GM23338 (cell line): ENCODE measurements at regions not wholly inside any gene's neighbourhood (a gene's known extent, or its start where the extent isn't known, plus 50 kb on each side); places are given as distances from the start of the nearest gene placed in this dataset.

ENCODE experiments used
- ATAC-seq: fragments of 200-7000 bp; cut with Tn5 transposase; 3 replicates; pipeline ENCODE4 v1.9.1; 2020
- DNase-seq: peaks from one replicate; pipeline ENCODE4 v3.0.0-alpha.2; 2015; ENCODE audit warnings: low spot score
- H2AFZ ChIP-seq: fragments of 200-600 bp; sonication (generic); 2 replicates; pipeline ENCODE4 v1.8.0; 2016; ENCODE audit warnings: antibody characterized with exemption, mild to moderate bottlenecking, moderate library complexity
- H3F3A ChIP-seq: fragments of 200-600 bp; sonication (generic); replicated peaks from 2 replicates; pipeline ENCODE4 v1.8.0; 2017; ENCODE audit warnings: antibody characterized with exemption, mixed run types, low read depth
- H3K27ac ChIP-seq: fragments of 200-600 bp; sonication (generic); 2 replicates; pipeline ENCODE4 v1.6.1; 2016; ENCODE audit warnings: low read depth
- H3K27me3 ChIP-seq: fragments of 200-600 bp; sonication (generic); 2 replicates; pipeline ENCODE4 v1.8.0; 2016; ENCODE audit warnings: mild to moderate bottlenecking, mixed run types, moderate library complexity; ENCODE audit not compliant: insufficient read depth
- H3K36me3 ChIP-seq: fragments of 200-600 bp; sonication (generic); 2 replicates; pipeline ENCODE4 v1.8.0; 2016; ENCODE audit warnings: mild to moderate bottlenecking; ENCODE audit not compliant: insufficient read depth
- H3K4me1 ChIP-seq: fragments of 200-600 bp; sonication (generic); 2 replicates; pipeline ENCODE4 v1.8.0; 2016; ENCODE audit warnings: mild to moderate bottlenecking, moderate library complexity; ENCODE audit not compliant: insufficient read depth
- H3K4me2 ChIP-seq: fragments of 200-600 bp; sonication (generic); 2 replicates; pipeline ENCODE4 v1.7.1; 2017; ENCODE audit warnings: mixed run types
- H3K4me3 ChIP-seq: fragments of 200-600 bp; sonication (generic); 2 replicates; pipeline ENCODE4 v1.6.1; 2016; ENCODE audit warnings: mixed run types
- H3K79me2 ChIP-seq: fragments of 200-600 bp; sonication (generic); replicated peaks from 2 replicates; pipeline ENCODE4 v1.8.0; 2017; ENCODE audit warnings: mild to moderate bottlenecking; ENCODE audit not compliant: insufficient read depth
- H3K9me2 ChIP-seq: fragments of 200-600 bp; sonication (generic); 2 replicates; pipeline ENCODE4 v1.8.0; 2017; ENCODE audit not compliant: insufficient read depth
- H4K20me1 ChIP-seq: fragments of 200-600 bp; sonication (generic); replicated peaks from 2 replicates; pipeline ENCODE4 v1.8.0; 2017; ENCODE audit warnings: mild to moderate bottlenecking; ENCODE audit not compliant: insufficient read depth
- H3K27ac Mint-ChIP-seq: 2 replicates; pipeline ENCODE4 v1.8.0; 2020; ENCODE audit warnings: inconsistent platforms, mild to moderate bottlenecking, moderate library complexity, mixed read lengths
- H3K27me3 Mint-ChIP-seq: 3 replicates; pipeline ENCODE4 v1.8.0; 2022; ENCODE audit warnings: low read depth, mild to moderate bottlenecking, moderate library complexity, mixed read lengths, inconsistent platforms; ENCODE audit not compliant: insufficient read depth, poor library complexity
- H3K36me3 Mint-ChIP-seq: 3 replicates; pipeline ENCODE4 v1.8.0; 2021; ENCODE audit warnings: low read depth, mild to moderate bottlenecking, inconsistent platforms, moderate library complexity, mixed read lengths
- H3K4me1 Mint-ChIP-seq: 3 replicates; pipeline ENCODE4 v1.8.0; 2020; ENCODE audit warnings: mild to moderate bottlenecking, inconsistent platforms, mixed read lengths
- H3K4me3 Mint-ChIP-seq: 3 replicates; pipeline ENCODE4 v1.8.0; 2021; ENCODE audit warnings: moderate library complexity, mild to moderate bottlenecking, inconsistent platforms, mixed read lengths
- H3K9me3 Mint-ChIP-seq: 3 replicates; pipeline ENCODE4 v1.8.0; 2020; ENCODE audit warnings: moderate library complexity, mild to moderate bottlenecking, inconsistent platforms, mixed read lengths
- CREB1 ChIP-seq: fragments of 250-450 bp; sonication (Bioruptor Pico); IDR thresholded peaks from 2 replicates; pipeline ENCODE4 v1.5.0; 2020; ENCODE audit warnings: low read depth, mild to moderate bottlenecking, moderate library complexity
- CTCF ChIP-seq, 2 experiments: fragments of 200-600 bp in 1 of 2; sonication (generic) in 1 of 2; conservative IDR thresholded peaks; 2 replicates each; pipeline versions ENCODE4 v1.5.1 to v1.6.1; 2016 to 2017; ENCODE audit warnings: antibody characterized with exemption in 2 of 2, low read depth in 2 of 2, mild to moderate bottlenecking in 2 of 2, moderate library complexity in 1 of 2
- ETS1 ChIP-seq: IDR thresholded peaks from 2 replicates; pipeline ENCODE4 v1.6.1; 2016; ENCODE audit warnings: antibody characterized with exemption
- EZH2 ChIP-seq: fragments of 200-600 bp; sonication (generic); IDR thresholded peaks from one replicate; pipeline ENCODE4 v1.8.0; 2017; ENCODE audit warnings: antibody characterized with exemption, mild to moderate bottlenecking, low read depth; ENCODE audit not compliant: unreplicated experiment
- EZH2phosphoT487 ChIP-seq: fragments of 200-600 bp; sonication (generic); IDR thresholded peaks from one replicate; pipeline ENCODE4 v1.8.1; 2018; ENCODE audit warnings: antibody characterized with exemption; ENCODE audit not compliant: unreplicated experiment
- JUNB ChIP-seq: IDR thresholded peaks from one replicate; pipeline ENCODE4 v1.6.1; 2016; ENCODE audit warnings: antibody characterized with exemption; ENCODE audit not compliant: unreplicated experiment
- NANOG ChIP-seq: IDR thresholded peaks from 2 replicates; pipeline ENCODE4 v1.6.1; 2016; ENCODE audit warnings: antibody characterized with exemption, borderline replicate concordance
- POLR2AphosphoS5 ChIP-seq: IDR thresholded peaks from 2 replicates; pipeline ENCODE4 v1.6.1; 2016; ENCODE audit warnings: antibody characterized with exemption, low read depth
- REST ChIP-seq: IDR thresholded peaks from one replicate; pipeline ENCODE4 v1.6.1; 2018; ENCODE audit warnings: antibody characterized with exemption; ENCODE audit not compliant: unreplicated experiment
- STAT1 ChIP-seq: IDR thresholded peaks from one replicate; pipeline ENCODE4 v1.6.1; 2016; ENCODE audit warnings: antibody characterized with exemption; ENCODE audit not compliant: unreplicated experiment
- ZNF114 ChIP-seq: fragments of 250-450 bp; sonication (Bioruptor Pico); IDR thresholded peaks from 2 replicates; pipeline ENCODE4 v1.5.0; 2020; ENCODE audit warnings: mild to moderate bottlenecking, moderate library complexity
- ZNF331 ChIP-seq: fragments of 250-450 bp; sonication (Bioruptor Pico); IDR thresholded peaks from 2 replicates; pipeline ENCODE4 v1.5.0; 2020; ENCODE audit warnings: low read depth, mild to moderate bottlenecking, moderate library complexity
- ZNF462 ChIP-seq: fragments of 250-450 bp; sonication (Bioruptor Pico); IDR thresholded peaks from 2 replicates; pipeline ENCODE4 v1.5.0; 2020; ENCODE audit warnings: mild to moderate bottlenecking, moderate library complexity

GRCh38 chr14:97791906-97792305, 994.7 kb downstream of the VRK1 start:
- Histone ChIP-seq H3K4me2 (no peak overlapping the region), H3K27ac (no peak overlapping the region), H3K27me3 (no peaks in the 10 kb centered on the region), H3K4me3 (no peak overlapping the region), H3K79me2 (no peaks in the 10 kb centered on the region), H3K9me2 (peaks cover 6% of the 10 kb centered on the region; the same call in 1 of the 2 replicates), H4K20me1 (no peaks in the 10 kb centered on the region), H3F3A (no peaks in the 10 kb centered on the region), H3K4me1 (no peaks in the 10 kb centered on the region), H2AFZ (no peak overlapping the region), H3K36me3 (no peaks in the 10 kb centered on the region)
- peaks cover 8% of the 10 kb centered on the region for H3K27me3 Mint-ChIP-seq
- H3K4me1 Mint-ChIP-seq: no peaks in the 10 kb centered on the region; the same call in 2 of the 3 replicates
- no peak overlapping the region for H3K27ac Mint-ChIP-seq
- ATAC-seq (no peak), DNase-seq (no peak)
- TF ChIP-seq ZNF462 (CRISPR knock-in tag): no peak
- TF ChIP-seq CTCF (conservative IDR thresholded peaks at IDR 0.05; ENCODE audit: low read depth in 2 of 2): no peak
- TF ChIP-seq NANOG: no peak
- no peak for TF ChIP-seq EZH2
- TF ChIP-seq CREB1 (CRISPR knock-in tag): no peak
- no peak for TF ChIP-seq ETS1
- no peak for TF ChIP-seq JUNB
- TF ChIP-seq EZH2phosphoT487: no peak
- TF ChIP-seq REST: no peak
- no peak for TF ChIP-seq POLR2AphosphoS5
- no peak for TF ChIP-seq ZNF331
- TF ChIP-seq STAT1: no peak
- TF ChIP-seq ZNF114 (CRISPR knock-in tag): no peak
- no peak overlapping the region for H3K4me3 Mint-ChIP-seq
- no peaks in the 10 kb centered on the region for H3K36me3 Mint-ChIP-seq
- no peaks in the 10 kb centered on the region for H3K9me3 Mint-ChIP-seq
